ENCODE measurements at regions not wholly inside any gene's neighbourhood (a gene's known extent, or its start where the extent isn't known, plus 50 kb on each side); places are given as distances from the start of the nearest gene placed in this dataset.

GRCh38 chr11:104467404-104467803 is 303.5 kb upstream of the PDGFD start:
- no TSS peak for BruUV-seq (replicated peaks)
- no peak overlapping the region for H3K4me3 ChIP-seq (replicated peaks in 1 of 3; ENCODE audit: insufficient read depth in 1 of 3, low read depth in 2 of 3, low read length in 3 of 3)
- ATAC-seq = no peak
- no peaks in the 10 kb centered on the region for H3K4me1 ChIP-seq (ENCODE audit: insufficient read depth, low read length)
- no peaks in the 10 kb centered on the region for H3K36me3 ChIP-seq (replicated peaks in 1 of 2; ENCODE audit: control insufficient read depth in 1 of 2, insufficient read depth in 2 of 2, low read length in 2 of 2)
- no peaks in the 10 kb centered on the region; a peak in 1 of 5 replicates for H3K27me3 ChIP-seq (ENCODE audit: control insufficient read depth in 1 of 2, insufficient read depth in 2 of 2, low read length in 2 of 2)
- no peak for FAIRE-seq
- in situ Hi-C loops (cut with HindIII; ENCODE audit: extremely low pct_ligation_motif_present, low pct_unique_long_range_greater_than_20kb) (no loop called here), intact Hi-C loops (cut with micrococcal nuclease; ENCODE audit: unreplicated experiment) (no loop called here)
- H4K20me1 ChIP-seq (ENCODE audit: insufficient read depth, low read length) = no peaks in the 10 kb centered on the region
- H3K27ac ChIP-seq (ENCODE audit: extremely low read length, insufficient read depth, low read length) = no peak overlapping the region
- POLR2A ChIA-PET = no interaction called here
- no peak overlapping the region for H3K4me2 ChIP-seq (ENCODE audit: low read depth, low read length)
- CTCF ChIA-PET (ENCODE audit: low intra/inter-chr PET ratio, low total read pairs) = no interaction called here
- no peak overlapping the region for H2AFZ ChIP-seq (ENCODE audit: low read length)
- no peaks in the 10 kb centered on the region for H3K79me2 ChIP-seq (ENCODE audit: insufficient read depth, low read length)
- H3K9me3 ChIP-seq (ENCODE audit: low read length) = no peaks in the 10 kb centered on the region
- no peak overlapping the region for H3K9ac ChIP-seq (ENCODE audit: insufficient read depth, low read depth, low read length)
- no peak for DNase-seq (ENCODE audit: low spot score)
- TF ChIP-seq KLF6 (CRISPR knock-in tag; IDR thresholded peaks at IDR 0.05) (no peak), ZNF441 (CRISPR knock-in tag; IDR thresholded peaks at IDR 0.05; ENCODE audit: borderline replicate concordance) (no peak), FOSL1 (CRISPR knock-in tag; IDR thresholded peaks at IDR 0.05; ENCODE audit: borderline replicate concordance) (no peak), MNT (IDR thresholded peaks at IDR 0.05) (no peak), XRCC5 (optimal IDR thresholded peaks at IDR 0.05; ENCODE audit: low read length) (no peak), MYC (CRISPR knock-in tag; IDR thresholded peaks at IDR 0.05; ENCODE audit: borderline replicate concordance) (no peak), ZNF124 (CRISPR knock-in tag; IDR thresholded peaks at IDR 0.05) (no peak), HBP1 (CRISPR knock-in tag; IDR thresholded peaks at IDR 0.05; ENCODE audit: low read depth) (no peak), GATA4 (IDR thresholded peaks at IDR 0.05; ENCODE audit: borderline replicate concordance, low read depth) (no peak), NCOR1 (IDR thresholded peaks at IDR 0.05; ENCODE audit: borderline replicate concordance, low read length) (no peak), ARID4A (CRISPR knock-in tag; IDR thresholded peaks at IDR 0.05; ENCODE audit: borderline replicate concordance) (no peak), ZNF770 (CRISPR knock-in tag; IDR thresholded peaks at IDR 0.05) (no peak), TRAFD1 (CRISPR knock-in tag; IDR thresholded peaks at IDR 0.05; ENCODE audit: borderline replicate concordance) (no peak), ZFP62 (CRISPR knock-in tag; IDR thresholded peaks at IDR 0.05) (no peak)
